ENCODE measurements at regions not wholly inside any gene's neighbourhood (a gene's known extent, or its start where the extent isn't known, plus 50 kb on each side); places are given as distances from the start of the nearest gene placed in this dataset.

GRCh38 chr10:94103192-94103591 lies 109.5 kb downstream of the PLCE1 start (continued):
- TF ChIP-seq, protein P1, sequence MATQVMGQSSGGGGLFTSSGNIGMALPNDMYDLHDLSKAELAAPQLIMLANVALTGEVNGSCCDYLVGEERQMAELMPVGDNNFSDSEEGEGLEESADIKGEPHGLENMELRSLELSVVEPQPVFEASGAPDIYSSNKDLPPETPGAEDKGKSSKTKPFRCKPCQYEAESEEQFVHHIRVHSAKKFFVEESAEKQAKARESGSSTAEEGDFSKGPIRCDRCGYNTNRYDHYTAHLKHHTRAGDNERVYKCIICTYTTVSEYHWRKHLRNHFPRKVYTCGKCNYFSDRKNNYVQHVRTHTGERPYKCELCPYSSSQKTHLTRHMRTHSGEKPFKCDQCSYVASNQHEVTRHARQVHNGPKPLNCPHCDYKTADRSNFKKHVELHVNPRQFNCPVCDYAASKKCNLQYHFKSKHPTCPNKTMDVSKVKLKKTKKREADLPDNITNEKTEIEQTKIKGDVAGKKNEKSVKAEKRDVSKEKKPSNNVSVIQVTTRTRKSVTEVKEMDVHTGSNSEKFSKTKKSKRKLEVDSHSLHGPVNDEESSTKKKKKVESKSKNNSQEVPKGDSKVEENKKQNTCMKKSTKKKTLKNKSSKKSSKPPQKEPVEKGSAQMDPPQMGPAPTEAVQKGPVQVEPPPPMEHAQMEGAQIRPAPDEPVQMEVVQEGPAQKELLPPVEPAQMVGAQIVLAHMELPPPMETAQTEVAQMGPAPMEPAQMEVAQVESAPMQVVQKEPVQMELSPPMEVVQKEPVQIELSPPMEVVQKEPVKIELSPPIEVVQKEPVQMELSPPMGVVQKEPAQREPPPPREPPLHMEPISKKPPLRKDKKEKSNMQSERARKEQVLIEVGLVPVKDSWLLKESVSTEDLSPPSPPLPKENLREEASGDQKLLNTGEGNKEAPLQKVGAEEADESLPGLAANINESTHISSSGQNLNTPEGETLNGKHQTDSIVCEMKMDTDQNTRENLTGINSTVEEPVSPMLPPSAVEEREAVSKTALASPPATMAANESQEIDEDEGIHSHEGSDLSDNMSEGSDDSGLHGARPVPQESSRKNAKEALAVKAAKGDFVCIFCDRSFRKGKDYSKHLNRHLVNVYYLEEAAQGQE (IDR thresholded peaks at IDR 0.05; ENCODE audit: unreplicated experiment) = no peak
- TF ChIP-seq ZNF331 (CRISPR knock-in tag; IDR thresholded peaks at IDR 0.05; ENCODE audit: low read depth) = no peak
- TF ChIP-seq, protein P2, sequence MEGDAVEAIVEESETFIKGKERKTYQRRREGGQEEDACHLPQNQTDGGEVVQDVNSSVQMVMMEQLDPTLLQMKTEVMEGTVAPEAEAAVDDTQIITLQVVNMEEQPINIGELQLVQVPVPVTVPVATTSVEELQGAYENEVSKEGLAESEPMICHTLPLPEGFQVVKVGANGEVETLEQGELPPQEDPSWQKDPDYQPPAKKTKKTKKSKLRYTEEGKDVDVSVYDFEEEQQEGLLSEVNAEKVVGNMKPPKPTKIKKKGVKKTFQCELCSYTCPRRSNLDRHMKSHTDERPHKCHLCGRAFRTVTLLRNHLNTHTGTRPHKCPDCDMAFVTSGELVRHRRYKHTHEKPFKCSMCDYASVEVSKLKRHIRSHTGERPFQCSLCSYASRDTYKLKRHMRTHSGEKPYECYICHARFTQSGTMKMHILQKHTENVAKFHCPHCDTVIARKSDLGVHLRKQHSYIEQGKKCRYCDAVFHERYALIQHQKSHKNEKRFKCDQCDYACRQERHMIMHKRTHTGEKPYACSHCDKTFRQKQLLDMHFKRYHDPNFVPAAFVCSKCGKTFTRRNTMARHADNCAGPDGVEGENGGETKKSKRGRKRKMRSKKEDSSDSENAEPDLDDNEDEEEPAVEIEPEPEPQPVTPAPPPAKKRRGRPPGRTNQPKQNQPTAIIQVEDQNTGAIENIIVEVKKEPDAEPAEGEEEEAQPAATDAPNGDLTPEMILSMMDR (conservative IDR thresholded peaks at IDR 0.05; ENCODE audit: low read depth in 2 of 2) = no peak
- TF ChIP-seq NANOG (IDR thresholded peaks at IDR 0.05; ENCODE audit: borderline replicate concordance) = no peak

DNA sequence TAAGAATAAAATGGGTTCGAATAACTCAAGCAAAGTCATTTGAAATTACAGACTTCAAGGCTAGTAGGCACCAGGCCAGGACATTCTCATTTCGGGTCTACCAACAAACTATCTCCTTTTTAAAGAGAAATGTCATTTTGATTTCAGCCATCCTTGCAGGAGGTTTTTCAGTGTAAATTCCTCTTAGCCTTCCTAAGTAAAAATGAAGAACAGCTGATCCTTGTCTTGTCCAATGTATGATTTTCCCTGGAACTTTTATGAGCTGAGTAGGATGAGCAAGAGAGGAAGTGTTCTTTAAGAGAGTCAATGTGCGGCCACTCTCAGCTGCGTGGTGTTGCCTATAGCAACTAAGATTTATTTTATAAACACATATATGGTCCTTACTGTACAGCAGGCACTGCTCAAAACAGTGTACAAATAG lies 110.1 kb downstream of the PLCE1 start:
- Histone ChIP-seq H3K27ac (ENCODE audit: low read depth) (no peak overlapping the region), H3K79me2 (replicated peaks; ENCODE audit: insufficient read depth) (no peaks in the 10 kb centered on the region), H3K4me2 (no peak overlapping the region), H3K4me3 (no peak overlapping the region), H2AFZ (no peak overlapping the region), H4K20me1 (replicated peaks; ENCODE audit: insufficient read depth) (no peaks in the 10 kb centered on the region), H3K27me3 (ENCODE audit: insufficient read depth) (no peaks in the 10 kb centered on the region), H3K36me3 (ENCODE audit: insufficient read depth) (no peaks in the 10 kb centered on the region), H3K4me1 (ENCODE audit: insufficient read depth) (no peaks in the 10 kb centered on the region), H3K9me2 (ENCODE audit: insufficient read depth) (no peaks in the 10 kb centered on the region), H3F3A (replicated peaks; ENCODE audit: low read depth) (no peaks in the 10 kb centered on the region)
- no peak for DNase-seq (ENCODE audit: low spot score)
- ATAC-seq = no peak
- H3K9me3 Mint-ChIP-seq = no peaks in the 10 kb centered on the region
- H3K4me1 Mint-ChIP-seq = peaks cover 4% of the 10 kb centered on the region; the same call in 2 of the 3 replicates
- no peak overlapping the region for H3K4me3 Mint-ChIP-seq
- H3K27me3 Mint-ChIP-seq (ENCODE audit: insufficient read depth, low read depth, poor library complexity) = peaks cover 3% of the 10 kb centered on the region
- H3K27ac Mint-ChIP-seq = no peak overlapping the region
- no peaks in the 10 kb centered on the region for H3K36me3 Mint-ChIP-seq (ENCODE audit: low read depth)
- no peak for TF ChIP-seq POLR2AphosphoS5 (IDR thresholded peaks at IDR 0.05; ENCODE audit: low read depth)
- no peak for TF ChIP-seq EZH2phosphoT487 (IDR thresholded peaks at IDR 0.05; ENCODE audit: unreplicated experiment)
- TF ChIP-seq, protein P2 (conservative IDR thresholded peaks at IDR 0.05; ENCODE audit: low read depth in 2 of 2) = no peak
- no peak for TF ChIP-seq ZNF331 (CRISPR knock-in tag; IDR thresholded peaks at IDR 0.05; ENCODE audit: low read depth)
- TF ChIP-seq NANOG (IDR thresholded peaks at IDR 0.05; ENCODE audit: borderline replicate concordance) = no peak
- TF ChIP-seq, protein P1 (IDR thresholded peaks at IDR 0.05; ENCODE audit: unreplicated experiment) = no peak

Measured in GM23338 (cell line).